CD4-positive, alpha-beta T cell (primary cell): ENCODE measurements at regions not wholly inside any gene's neighbourhood (a gene's known extent, or its start where the extent isn't known, plus 50 kb on each side); places are given as distances from the start of the nearest gene placed in this dataset.

Experiments used
- ATAC-seq: fragments of 200-7000 bp; cut with Tn5 transposase; one replicate; pipeline ENCODE4 v1.10.0; 2022; ENCODE audit warnings: mild to moderate bottlenecking; ENCODE audit not compliant: poor library complexity
- CTCF ChIA-PET: fragments of 350-600 bp; sonication (Branson Sonifier 250); formaldehyde crosslinking; loops from one replicate; lab custom pipeline; 2021; ENCODE audit warnings: antibody characterized with exemption, inconsistent platforms; lab: Charles Lee
- POLR2A ChIA-PET: fragments of 350-600 bp; sonication (Branson Sonifier 250); formaldehyde crosslinking; loops from one replicate; lab custom pipeline; 2021; ENCODE audit warnings: antibody characterized with exemption, inconsistent platforms; lab: Charles Lee
- DNase-seq, 14 experiments: peaks; one replicate each; pipeline ENCODE4 v3.0.0-alpha.2; 2013 to 2020; ENCODE audit warnings: mixed read lengths in 2 of 14
- H3K27ac ChIP-seq, 2 donors: one replicate each; pipeline versions ENCODE4 v1.5.1 to v1.7.0; 2013; ENCODE audit warnings: low read length in 2 of 2, low read depth in 1 of 2, mild to moderate bottlenecking in 1 of 2
- H3K27me3 ChIP-seq, 2 experiments: 1 replicate in 1 of 2; 2 replicates in 1 of 2; pipeline versions ENCODE4 v1.6.1 to v1.7.0; 2013; ENCODE audit warnings: low read length in 2 of 2, control low read depth in 1 of 2, mild to moderate bottlenecking in 1 of 2, moderate library complexity in 1 of 2; ENCODE audit not compliant: insufficient read depth in 2 of 2, control insufficient read depth in 1 of 2
- H3K36me3 ChIP-seq: one replicate; pipeline ENCODE4 v1.6.1; 2013; ENCODE audit warnings: low read length, control low read depth; ENCODE audit not compliant: insufficient read depth
- H3K4me1 ChIP-seq: one replicate; pipeline ENCODE4 v1.6.1; 2013; ENCODE audit warnings: low read length, control low read depth; ENCODE audit not compliant: insufficient read depth
- H3K4me3 ChIP-seq: one replicate; pipeline ENCODE4 v1.5.1; 2013; ENCODE audit warnings: mild to moderate bottlenecking, low read length, moderate library complexity
- H3K9me3 ChIP-seq, 2 experiments: 1 replicate in 1 of 2; 2 replicates in 1 of 2; pipeline versions ENCODE4 v1.6.1 to v1.7.0; 2013; ENCODE audit warnings: low read length in 2 of 2, mild to moderate bottlenecking in 2 of 2, control low read depth in 1 of 2, moderate library complexity in 1 of 2; ENCODE audit not compliant: control insufficient read depth in 1 of 2, insufficient read depth in 1 of 2
- H3K27ac Mint-ChIP-seq: one replicate; pipeline ENCODE4 v1.8.0; 2020; ENCODE audit warnings: mixed read lengths
- H3K27me3 Mint-ChIP-seq: one replicate; pipeline ENCODE4 v1.8.0; 2021; ENCODE audit warnings: mixed read lengths
- H3K36me3 Mint-ChIP-seq: one replicate; pipeline ENCODE4 v1.8.0; 2021; ENCODE audit warnings: low read depth, mixed read lengths
- H3K4me1 Mint-ChIP-seq: one replicate; pipeline ENCODE4 v1.8.0; 2021; ENCODE audit warnings: low read depth, mixed read lengths
- H3K4me3 Mint-ChIP-seq: one replicate; pipeline ENCODE4 v1.8.0; 2020; ENCODE audit warnings: mild to moderate bottlenecking, mixed read lengths
- H3K9me3 Mint-ChIP-seq: one replicate; pipeline ENCODE4 v1.8.0; 2020; ENCODE audit warnings: mixed read lengths
- intact Hi-C, 2 experiments: fragments of 100-400 bp; cut with DNase I in 1 of 2; cut with micrococcal nuclease in 1 of 2; formaldehyde crosslinking; loops; one replicate each; pipeline versions ENCODE4 v1.15.1 to v1.9.0; 2023 to 2025; cut with DNase I, micrococcal nuclease
- TF ChIP-seq, protein P1 (sequence below): fragments of 200-600 bp; IDR thresholded peaks from one replicate; pipeline ENCODE4 v1.8.0; 2022; ENCODE audit warnings: antibody characterized with exemption, mild to moderate bottlenecking

DNA sequence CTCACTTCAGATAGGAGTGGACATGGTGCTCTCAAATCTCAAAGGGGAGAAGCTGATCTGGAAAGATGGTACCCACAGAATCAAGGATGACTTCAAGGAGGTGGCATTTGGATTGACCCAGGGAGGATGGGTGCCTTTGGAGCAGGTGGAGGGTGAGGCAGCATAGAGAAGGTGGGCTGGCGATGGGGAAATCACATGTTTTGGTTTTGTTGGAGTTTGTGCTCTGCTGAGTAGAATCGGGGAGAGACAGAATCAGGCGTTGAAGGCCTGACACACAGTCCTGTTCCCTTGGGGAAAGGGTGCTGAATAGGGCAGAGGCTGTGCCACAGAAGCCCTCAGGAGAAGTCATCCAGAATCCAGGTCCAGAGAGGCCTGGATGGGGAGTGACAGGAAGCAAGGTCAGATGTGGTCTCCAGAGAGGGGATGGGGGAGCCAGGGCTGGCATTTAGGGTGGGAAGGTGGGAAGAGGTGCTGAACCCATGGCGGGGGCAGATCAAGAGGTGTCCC lies 291.1 kb downstream of the GLRX3 start:
- Histone ChIP-seq H3K27me3 (peaks cover 3 to 4% of the 10 kb centered on the region in 2 experiments), H3K36me3 (no peaks in the 10 kb centered on the region), H3K9me3 (peaks cover 0 to 37% of the 10 kb centered on the region in 2 experiments), H3K27ac (no peak overlapping the region), H3K4me3 (no peak overlapping the region), H3K4me1 (no peaks in the 10 kb centered on the region)
- no peak overlapping the region for H3K4me3 Mint-ChIP-seq
- H3K4me1 Mint-ChIP-seq = no peaks in the 10 kb centered on the region
- no peaks in the 10 kb centered on the region for H3K36me3 Mint-ChIP-seq
- peaks cover 4% of the 10 kb centered on the region for H3K27me3 Mint-ChIP-seq
- H3K27ac Mint-ChIP-seq = no peak overlapping the region
- H3K9me3 Mint-ChIP-seq = no peaks in the 10 kb centered on the region
- CTCF ChIA-PET = no interaction called here
- TF ChIP-seq, protein P1, sequence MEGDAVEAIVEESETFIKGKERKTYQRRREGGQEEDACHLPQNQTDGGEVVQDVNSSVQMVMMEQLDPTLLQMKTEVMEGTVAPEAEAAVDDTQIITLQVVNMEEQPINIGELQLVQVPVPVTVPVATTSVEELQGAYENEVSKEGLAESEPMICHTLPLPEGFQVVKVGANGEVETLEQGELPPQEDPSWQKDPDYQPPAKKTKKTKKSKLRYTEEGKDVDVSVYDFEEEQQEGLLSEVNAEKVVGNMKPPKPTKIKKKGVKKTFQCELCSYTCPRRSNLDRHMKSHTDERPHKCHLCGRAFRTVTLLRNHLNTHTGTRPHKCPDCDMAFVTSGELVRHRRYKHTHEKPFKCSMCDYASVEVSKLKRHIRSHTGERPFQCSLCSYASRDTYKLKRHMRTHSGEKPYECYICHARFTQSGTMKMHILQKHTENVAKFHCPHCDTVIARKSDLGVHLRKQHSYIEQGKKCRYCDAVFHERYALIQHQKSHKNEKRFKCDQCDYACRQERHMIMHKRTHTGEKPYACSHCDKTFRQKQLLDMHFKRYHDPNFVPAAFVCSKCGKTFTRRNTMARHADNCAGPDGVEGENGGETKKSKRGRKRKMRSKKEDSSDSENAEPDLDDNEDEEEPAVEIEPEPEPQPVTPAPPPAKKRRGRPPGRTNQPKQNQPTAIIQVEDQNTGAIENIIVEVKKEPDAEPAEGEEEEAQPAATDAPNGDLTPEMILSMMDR = no peak
- intact Hi-C loops = no loop called here
- POLR2A ChIA-PET = no interaction called here
- DNase-seq (no peak), ATAC-seq (no peak)

DNA sequence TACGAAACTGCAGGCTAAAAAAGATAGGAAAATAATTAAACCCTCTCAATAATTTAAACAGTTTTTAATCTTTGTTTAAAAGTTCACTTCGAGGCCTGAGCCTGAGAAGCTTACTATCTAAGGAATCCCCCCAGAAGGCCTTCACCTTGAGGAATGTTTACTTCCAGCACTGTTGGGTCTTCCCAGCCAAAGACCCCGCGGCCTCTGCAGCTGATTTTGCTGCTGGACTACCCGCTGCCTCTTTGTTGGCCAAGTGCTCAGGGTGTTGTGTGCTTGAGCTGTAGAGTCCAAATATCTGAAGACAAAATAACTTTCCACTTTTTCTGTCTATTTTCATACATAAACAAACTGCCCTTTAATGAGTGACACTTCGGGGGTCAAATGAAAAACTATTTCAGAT lies 292.7 kb downstream of the GLRX3 start:
- H3K36me3 Mint-ChIP-seq = no peaks in the 10 kb centered on the region
- Histone ChIP-seq H3K9me3 (peaks cover 0 to 35% of the 10 kb centered on the region in 2 experiments), H3K4me3 (no peak overlapping the region), H3K4me1 (no peaks in the 10 kb centered on the region), H3K27me3 (peaks cover 0 to 3% of the 10 kb centered on the region in 2 experiments), H3K36me3 (no peaks in the 10 kb centered on the region), H3K27ac (no peak overlapping the region)
- peaks cover 4% of the 10 kb centered on the region for H3K27me3 Mint-ChIP-seq
- no peaks in the 10 kb centered on the region for H3K4me1 Mint-ChIP-seq
- no peaks in the 10 kb centered on the region for H3K9me3 Mint-ChIP-seq
- TF ChIP-seq, protein P1 = no peak
- no peak overlapping the region for H3K27ac Mint-ChIP-seq
- intact Hi-C loops = no loop called here
- POLR2A ChIA-PET = no interaction called here
- no peak overlapping the region for H3K4me3 Mint-ChIP-seq
- CTCF ChIA-PET = no interaction called here
- DNase-seq (no peak), ATAC-seq (no peak)

DNA sequence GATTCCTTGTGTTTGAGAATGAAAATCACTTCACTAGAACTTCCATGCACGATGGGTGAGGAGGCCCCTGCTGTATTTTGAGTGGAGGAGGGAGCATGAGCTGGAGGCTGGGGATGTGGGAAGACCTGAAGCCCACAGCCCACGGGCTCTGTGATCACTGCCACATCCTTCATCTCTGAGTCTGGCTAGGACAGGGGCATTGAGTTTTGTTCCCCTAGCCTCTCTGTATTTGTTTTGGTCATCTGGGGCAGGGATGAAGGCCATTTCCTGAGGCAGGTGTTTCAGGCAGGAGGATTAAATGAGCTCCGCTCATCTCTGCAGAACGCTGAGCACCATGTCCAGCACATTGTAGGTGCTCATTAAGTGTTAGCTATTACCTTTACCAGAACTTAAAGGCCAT lies 293.6 kb downstream of the GLRX3 start:
- DNase-seq = no peak
- CTCF ChIA-PET = no interaction called here
- peaks cover 0 to 38% of the 10 kb centered on the region in 2 experiments for H3K9me3 ChIP-seq
- H3K27ac ChIP-seq = no peak overlapping the region
- Mint-ChIP-seq H3K36me3 (no peaks in the 10 kb centered on the region), H3K9me3 (no peaks in the 10 kb centered on the region), H3K27ac (no peak overlapping the region), H3K27me3 (peaks cover 4% of the 10 kb centered on the region), H3K4me3 (no peak overlapping the region), H3K4me1 (no peaks in the 10 kb centered on the region)
- no peak for ATAC-seq
- no peak overlapping the region for H3K4me3 ChIP-seq
- intact Hi-C loops = no loop called here
- H3K27me3 ChIP-seq = no peaks in the 10 kb centered on the region
- H3K36me3 ChIP-seq = no peaks in the 10 kb centered on the region
- TF ChIP-seq, protein P1 = no peak
- POLR2A ChIA-PET = no interaction called here
- H3K4me1 ChIP-seq = no peaks in the 10 kb centered on the region
